Astrocyte (in vitro differentiated cells and primary cell): ENCODE measurements at regions not wholly inside any gene's neighbourhood (a gene's known extent, or its start where the extent isn't known, plus 50 kb on each side); places are given as distances from the start of the nearest gene placed in this dataset.

Experiments
- DNase-seq: peaks from one replicate; pipeline ENCODE4 v3.0.0-alpha.2; 2010; ENCODE audit warnings: low read depth
- FAIRE-seq: peaks from 2 replicates; lab custom pipeline; 2011; peaks lifted over from hg19 to GRCh38; lab: Jason Lieb, UNC
- H2AFZ ChIP-seq: 2 replicates; pipeline ENCODE4 v1.6.0; 2012; ENCODE audit warnings: low read depth, low read length, inconsistent platforms
- H3K27ac ChIP-seq: 2 replicates; pipeline ENCODE4 v1.5.1; 2011; ENCODE audit warnings: low read depth, low read length, inconsistent platforms
- H3K27me3 ChIP-seq: 2 replicates; pipeline ENCODE4 v1.6.0; 2011; ENCODE audit warnings: low read length, inconsistent platforms; ENCODE audit not compliant: insufficient read depth
- H3K36me3 ChIP-seq: 2 replicates; pipeline ENCODE4 v1.5.1; 2011; ENCODE audit warnings: low read length, inconsistent platforms; ENCODE audit not compliant: insufficient read depth
- H3K4me1 ChIP-seq: 2 replicates; pipeline ENCODE4 v1.5.1; 2011; ENCODE audit warnings: low read length, inconsistent platforms; ENCODE audit not compliant: insufficient read depth
- H3K4me2 ChIP-seq: 2 replicates; pipeline ENCODE4 v1.6.0; 2012; ENCODE audit warnings: low read length, inconsistent platforms
- H3K4me3 ChIP-seq: 2 replicates; pipeline ENCODE4 v1.5.1; 2011; ENCODE audit warnings: low read depth, mild to moderate bottlenecking, low read length, inconsistent platforms; ENCODE audit not compliant: insufficient read depth
- H3K79me2 ChIP-seq: 2 replicates; pipeline ENCODE4 v1.6.0; 2012; ENCODE audit warnings: mild to moderate bottlenecking, low read length, inconsistent platforms; ENCODE audit not compliant: insufficient read depth
- H3K9ac ChIP-seq: 2 replicates; pipeline ENCODE4 v1.6.0; 2012; ENCODE audit warnings: mild to moderate bottlenecking, low read length, inconsistent platforms
- H3K9me3 ChIP-seq: 2 replicates; pipeline ENCODE4 v1.5.1; 2012; ENCODE audit warnings: low read depth, mild to moderate bottlenecking, low read length, inconsistent platforms; ENCODE audit not compliant: insufficient read depth
- H4K20me1 ChIP-seq: 2 replicates; pipeline ENCODE4 v1.6.0; 2012; ENCODE audit warnings: low read length, inconsistent platforms; ENCODE audit not compliant: insufficient read depth
- H3K27ac Mint-ChIP-seq: one replicate; pipeline ENCODE4 v1.8.0; 2021; ENCODE audit warnings: mild to moderate bottlenecking, mixed read lengths; ENCODE audit not compliant: unreplicated experiment
- H3K27me3 Mint-ChIP-seq: one replicate; pipeline ENCODE4 v1.8.0; 2021; ENCODE audit warnings: low read depth, mixed read lengths; ENCODE audit not compliant: unreplicated experiment
- H3K36me3 Mint-ChIP-seq: one replicate; pipeline ENCODE4 v1.8.0; 2021; ENCODE audit warnings: low read depth, mixed read lengths; ENCODE audit not compliant: unreplicated experiment
- H3K4me1 Mint-ChIP-seq: one replicate; pipeline ENCODE4 v1.8.0; 2021; ENCODE audit warnings: low read depth, mixed read lengths; ENCODE audit not compliant: unreplicated experiment
- H3K4me3 Mint-ChIP-seq: one replicate; pipeline ENCODE4 v1.8.0; 2021; ENCODE audit warnings: mild to moderate bottlenecking, moderate library complexity, mixed read lengths; ENCODE audit not compliant: unreplicated experiment
- H3K9me3 Mint-ChIP-seq: one replicate; pipeline ENCODE4 v1.8.0; 2021; ENCODE audit warnings: mild to moderate bottlenecking, mixed read lengths; ENCODE audit not compliant: unreplicated experiment
- EZH2 ChIP-seq: IDR thresholded peaks from 2 replicates; pipeline ENCODE4 v1.6.1; 2012; ENCODE audit warnings: mild to moderate bottlenecking, low read length, inconsistent platforms; ENCODE audit not compliant: insufficient read depth
- TF ChIP-seq, protein P1 (sequence below): IDR thresholded peaks from 2 replicates; pipeline ENCODE4 v1.5.1; 2011; ENCODE audit warnings: low read depth, mild to moderate bottlenecking, inconsistent platforms, low read length, moderate library complexity; ENCODE audit not compliant: insufficient read depth

DNA sequence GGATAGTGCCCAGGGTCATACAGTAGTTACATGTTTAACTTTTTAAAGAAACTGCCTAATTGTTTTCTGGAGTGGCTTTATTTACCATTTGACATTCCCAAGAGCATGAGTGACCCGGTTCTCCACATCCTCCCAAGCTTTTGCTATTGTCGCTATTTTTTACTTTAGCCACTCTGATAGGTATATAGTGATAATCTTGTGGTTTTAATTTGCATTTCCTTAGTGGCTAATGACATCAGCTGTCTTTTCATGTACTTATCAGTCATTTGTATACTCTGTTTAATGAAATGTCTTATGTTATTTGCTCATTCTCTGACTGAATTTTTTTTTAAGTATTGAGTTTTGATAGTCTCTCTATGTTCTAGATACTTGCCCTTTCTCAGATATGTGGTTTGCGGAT is 109.7 kb upstream of the HS6ST1 start:
- Histone ChIP-seq H3K36me3 (no peaks in the 10 kb centered on the region), H3K9me3 (no peaks in the 10 kb centered on the region), H3K9ac (no peak overlapping the region), H3K27me3 (no peaks in the 10 kb centered on the region), H3K4me3 (no peak overlapping the region), H3K27ac (no peak overlapping the region), H3K4me1 (peaks cover 10% of the 10 kb centered on the region), H4K20me1 (no peaks in the 10 kb centered on the region), H3K4me2 (no peak overlapping the region), H3K79me2 (no peaks in the 10 kb centered on the region), H2AFZ (no peak overlapping the region)
- TF ChIP-seq, protein P1, sequence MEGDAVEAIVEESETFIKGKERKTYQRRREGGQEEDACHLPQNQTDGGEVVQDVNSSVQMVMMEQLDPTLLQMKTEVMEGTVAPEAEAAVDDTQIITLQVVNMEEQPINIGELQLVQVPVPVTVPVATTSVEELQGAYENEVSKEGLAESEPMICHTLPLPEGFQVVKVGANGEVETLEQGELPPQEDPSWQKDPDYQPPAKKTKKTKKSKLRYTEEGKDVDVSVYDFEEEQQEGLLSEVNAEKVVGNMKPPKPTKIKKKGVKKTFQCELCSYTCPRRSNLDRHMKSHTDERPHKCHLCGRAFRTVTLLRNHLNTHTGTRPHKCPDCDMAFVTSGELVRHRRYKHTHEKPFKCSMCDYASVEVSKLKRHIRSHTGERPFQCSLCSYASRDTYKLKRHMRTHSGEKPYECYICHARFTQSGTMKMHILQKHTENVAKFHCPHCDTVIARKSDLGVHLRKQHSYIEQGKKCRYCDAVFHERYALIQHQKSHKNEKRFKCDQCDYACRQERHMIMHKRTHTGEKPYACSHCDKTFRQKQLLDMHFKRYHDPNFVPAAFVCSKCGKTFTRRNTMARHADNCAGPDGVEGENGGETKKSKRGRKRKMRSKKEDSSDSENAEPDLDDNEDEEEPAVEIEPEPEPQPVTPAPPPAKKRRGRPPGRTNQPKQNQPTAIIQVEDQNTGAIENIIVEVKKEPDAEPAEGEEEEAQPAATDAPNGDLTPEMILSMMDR, result no peak
- TF ChIP-seq EZH2, result no peak
- Mint-ChIP-seq H3K4me1 (no peaks in the 10 kb centered on the region), H3K27ac (no peak overlapping the region), H3K9me3 (peaks cover 6% of the 10 kb centered on the region), H3K4me3 (no peak overlapping the region), H3K27me3 (peaks cover 6% of the 10 kb centered on the region), H3K36me3 (no peaks in the 10 kb centered on the region)
- DNase-seq (no peak), FAIRE-seq (no peak)

DNA sequence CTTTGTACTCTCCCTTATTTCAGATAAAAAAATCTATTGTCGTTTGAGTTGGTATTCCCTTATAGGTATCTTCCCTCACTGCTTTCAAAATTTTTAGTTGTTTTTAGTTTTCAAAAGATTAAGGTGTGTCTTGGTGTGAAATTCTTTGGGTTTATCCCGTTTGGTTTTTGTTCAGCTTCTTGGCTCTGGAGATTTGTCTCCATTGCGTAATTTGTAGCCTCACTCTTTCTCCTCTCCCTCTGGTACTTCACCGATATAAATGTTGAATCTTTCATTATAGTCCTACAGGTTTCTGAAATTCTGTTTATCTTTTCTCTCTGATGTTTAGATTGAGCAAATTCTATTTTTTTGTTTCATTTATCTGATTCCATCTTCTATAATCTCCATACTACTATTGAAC is 113.8 kb upstream of the HS6ST1 start:
- peaks cover 2% of the 10 kb centered on the region for H3K9me3 Mint-ChIP-seq
- no peaks in the 10 kb centered on the region for H3K4me1 Mint-ChIP-seq
- no peak for FAIRE-seq

DNA sequence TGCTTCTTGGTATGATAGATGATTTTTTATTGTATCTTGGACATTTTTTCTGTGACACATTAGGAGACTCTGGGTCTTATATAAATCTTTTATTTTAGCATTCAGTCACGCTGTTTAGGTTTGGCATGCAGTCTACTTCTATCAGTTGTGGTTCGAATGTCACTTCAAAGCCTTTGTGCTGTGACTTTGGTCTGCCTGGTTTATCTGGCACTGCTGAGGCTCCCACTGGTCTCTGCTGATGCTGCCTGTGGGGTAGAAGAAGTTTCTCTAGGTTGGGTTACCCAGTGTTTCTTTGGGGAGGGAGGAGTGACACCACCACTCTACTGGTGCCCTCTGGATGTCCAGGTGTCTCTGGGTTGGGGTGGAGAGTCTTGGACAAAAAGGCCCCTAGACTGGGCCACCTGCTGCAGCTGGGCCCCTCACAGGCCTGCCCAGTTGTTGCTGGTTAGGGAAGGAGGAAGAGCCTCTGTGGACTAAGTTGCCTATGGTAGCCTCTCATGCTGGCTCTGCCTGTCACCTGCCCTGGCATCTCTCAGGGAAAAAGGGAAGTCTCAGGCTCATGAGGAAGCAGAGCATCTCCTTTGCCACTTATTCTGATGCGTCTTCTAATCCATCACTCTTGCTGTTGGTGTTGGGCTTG is 115.4 kb upstream of the HS6ST1 start:
- Histone ChIP-seq H3K79me2 (no peaks in the 10 kb centered on the region), H3K27me3 (no peaks in the 10 kb centered on the region), H3K4me2 (no peak overlapping the region), H3K27ac (no peak overlapping the region), H3K4me1 (no peaks in the 10 kb centered on the region), H2AFZ (no peak overlapping the region), H3K9ac (no peak overlapping the region), H3K4me3 (no peak overlapping the region), H3K9me3 (no peaks in the 10 kb centered on the region), H3K36me3 (no peaks in the 10 kb centered on the region), H4K20me1 (no peaks in the 10 kb centered on the region)
- Mint-ChIP-seq H3K4me3 (no peak overlapping the region), H3K36me3 (no peaks in the 10 kb centered on the region), H3K27ac (no peak overlapping the region), H3K4me1 (no peaks in the 10 kb centered on the region), H3K9me3 (no peaks in the 10 kb centered on the region), H3K27me3 (peaks cover 33% of the 10 kb centered on the region)
- no peak for TF ChIP-seq EZH2
- TF ChIP-seq, protein P1, result no peak
- DNase-seq (no peak), FAIRE-seq (no peak)

More for the DNA sequence above, 113.8 kb upstream of the HS6ST1 start:
- no peak overlapping the region for H3K9ac ChIP-seq
- no peak overlapping the region for H3K27ac ChIP-seq
- H3K27me3 ChIP-seq, result no peaks in the 10 kb centered on the region
- no peaks in the 10 kb centered on the region for H3K4me1 ChIP-seq
- no peaks in the 10 kb centered on the region for H3K36me3 Mint-ChIP-seq
- H4K20me1 ChIP-seq, result no peaks in the 10 kb centered on the region
- TF ChIP-seq, protein P1, result no peak
- no peak for TF ChIP-seq EZH2
- no peak overlapping the region for H3K4me3 Mint-ChIP-seq
- no peak overlapping the region for H3K4me3 ChIP-seq
- H3K36me3 ChIP-seq, result no peaks in the 10 kb centered on the region
- H3K27me3 Mint-ChIP-seq, result peaks cover 24% of the 10 kb centered on the region
- H2AFZ ChIP-seq, result no peak overlapping the region
- H3K9me3 ChIP-seq, result no peaks in the 10 kb centered on the region
- H3K27ac Mint-ChIP-seq, result no peak overlapping the region
- DNase-seq, result no peak
- no peak overlapping the region for H3K4me2 ChIP-seq
- H3K79me2 ChIP-seq, result no peaks in the 10 kb centered on the region
